HEK293T (cell line): ENCODE measurements at regions not wholly inside any gene's neighbourhood (a gene's known extent, or its start where the extent isn't known, plus 50 kb on each side); places are given as distances from the start of the nearest gene placed in this dataset.

Experiments used
- BHLHE40 ChIP-seq: fragments of 450-650 bp; IDR thresholded peaks from 2 replicates; pipeline ENCODE4 v1.6.1; 2016; ENCODE audit warnings: mild to moderate bottlenecking, moderate library complexity, borderline replicate concordance
- CTBP1 ChIP-seq: fragments of 450-650 bp; IDR thresholded peaks from 2 replicates; pipeline ENCODE4 v1.6.1; 2016; ENCODE audit warnings: borderline replicate concordance
- FOXA1 ChIP-seq: fragments of 450-650 bp; IDR thresholded peaks from 2 replicates; pipeline ENCODE4 v1.6.1; 2016; ENCODE audit warnings: mild to moderate bottlenecking
- FOXK2 ChIP-seq: fragments of 450-650 bp; IDR thresholded peaks from 2 replicates; pipeline ENCODE4 v1.6.1; 2016; ENCODE audit warnings: mild to moderate bottlenecking
- FOXM1 ChIP-seq: fragments of 450-650 bp; IDR thresholded peaks from 2 replicates; pipeline ENCODE4 v1.6.1; 2017; ENCODE audit warnings: mild to moderate bottlenecking, borderline replicate concordance
- HDGF ChIP-seq: fragments of 450-650 bp; IDR thresholded peaks from 2 replicates; pipeline ENCODE4 v1.6.1; 2017; ENCODE audit warnings: antibody characterized with exemption, borderline replicate concordance
- L3MBTL2 ChIP-seq: fragments of 450-650 bp; conservative IDR thresholded peaks from 2 replicates; pipeline ENCODE4 v1.6.1; 2016; ENCODE audit warnings: mild to moderate bottlenecking
- SP1 ChIP-seq: fragments of 450-650 bp; IDR thresholded peaks from 2 replicates; pipeline ENCODE4 v1.6.1; 2017
- SUZ12 ChIP-seq: fragments of 450-650 bp; IDR thresholded peaks from 2 replicates; pipeline ENCODE4 v1.6.1; 2016; ENCODE audit warnings: mild to moderate bottlenecking

- TF ChIP-seq FOXK2 (no peak), SUZ12 (no peak), FOXM1 (no peak), CTBP1 (no peak), FOXA1 (no peak), L3MBTL2 (no peak), SP1 (no peak), BHLHE40 (no peak), HDGF (no peak)
These were observed 408.2 kb downstream of the BCOR start for GRCh38 chrX:39689376-39690104.
